GM12864 (cell line): ENCODE measurements at regions not wholly inside any gene's neighbourhood (a gene's known extent, or its start where the extent isn't known, plus 50 kb on each side); places are given as distances from the start of the nearest gene placed in this dataset.

ENCODE experiments used
- DNase-seq: peaks from one replicate; pipeline ENCODE4 v3.0.0-alpha.2; 2011; ENCODE audit warnings: low read depth
- H3K4me3 ChIP-seq: 2 replicates; pipeline ENCODE4 v1.5.1; 2011; ENCODE audit warnings: mild to moderate bottlenecking, low read depth, low read length, control low read depth
- CTCF ChIP-seq: IDR thresholded peaks from 2 replicates; pipeline ENCODE4 v1.5.1; 2011; ENCODE audit warnings: low read depth, mild to moderate bottlenecking, moderate library complexity, low read length, control low read depth, inconsistent platforms; ENCODE audit errors: missing control alignments

DNA sequence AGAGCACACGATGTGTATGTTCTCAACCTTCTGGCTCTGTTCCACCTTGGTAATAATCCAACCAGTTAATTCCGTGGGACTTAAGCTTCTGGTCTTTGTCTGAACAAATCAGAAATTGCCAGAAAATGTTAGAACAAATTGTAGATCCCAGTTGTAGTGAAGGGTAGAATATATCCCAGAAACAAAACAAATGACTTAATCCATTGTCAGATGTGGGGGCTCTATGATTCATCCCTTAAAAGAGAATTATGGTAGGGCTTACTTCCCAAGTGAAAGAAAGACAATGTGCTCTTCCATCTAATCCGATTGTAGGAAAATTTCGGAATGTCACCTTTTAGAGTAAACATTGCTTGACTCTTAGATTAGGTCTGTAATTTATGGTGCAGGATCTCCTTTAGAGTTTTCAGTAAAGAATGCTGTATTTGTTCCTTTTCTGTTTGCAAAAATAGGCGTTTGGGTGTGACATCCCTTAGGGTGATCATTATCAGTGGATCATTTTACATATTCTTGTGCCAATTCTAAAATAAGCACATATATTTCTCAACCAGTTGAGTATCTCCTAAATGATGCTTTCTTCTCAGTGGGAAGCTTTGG is 234.5 kb upstream of the ZNF217 start:
- H3K4me3 ChIP-seq = no peak overlapping the region
- DNase-seq = no peak
- no peak for TF ChIP-seq CTCF

- TF ChIP-seq CTCF = no peak
- no peak for DNase-seq
- H3K4me3 ChIP-seq = no peak overlapping the region
These were observed 233.9 kb upstream of the ZNF217 start for GRCh38 chr20:53827292-53828087.

DNA sequence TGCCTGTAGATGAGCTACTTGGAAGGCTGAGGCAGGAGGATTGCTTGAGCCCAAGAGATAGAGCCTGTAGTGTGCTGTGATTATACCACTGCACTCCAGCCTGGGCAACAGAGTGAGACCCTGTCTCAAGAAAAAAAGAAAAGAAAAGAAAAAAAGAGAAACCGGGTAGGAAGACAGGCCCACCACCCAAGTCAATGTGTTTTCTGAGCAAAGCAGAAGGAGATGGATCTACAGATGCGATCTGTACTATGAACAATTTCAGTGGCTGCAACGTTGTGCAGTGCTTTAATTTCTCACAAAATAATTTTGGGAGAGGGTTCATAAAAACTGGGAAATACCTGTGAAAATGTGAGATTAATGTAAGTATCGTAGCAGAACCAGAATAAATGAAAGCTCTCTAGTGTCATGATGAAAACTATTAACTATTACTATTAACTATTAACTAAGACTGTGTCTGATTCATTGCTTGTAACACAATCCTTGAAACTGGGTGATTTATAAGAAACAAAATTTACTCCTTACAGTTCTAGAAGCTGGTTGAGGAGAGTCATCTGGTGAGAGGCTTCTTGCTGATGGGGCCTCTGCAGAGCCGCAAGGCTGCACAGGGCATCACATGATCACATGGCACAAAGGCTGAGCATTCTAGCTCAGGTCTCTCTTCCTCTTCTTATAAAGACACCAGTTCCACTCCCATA is 233.1 kb upstream of the ZNF217 start:
- no peak for TF ChIP-seq CTCF
- no peak overlapping the region for H3K4me3 ChIP-seq
- no peak for DNase-seq

GRCh38 chr20:53826090-53826489 is 232.5 kb upstream of the ZNF217 start:
- H3K4me3 ChIP-seq = no peak overlapping the region
- no peak for TF ChIP-seq CTCF
- no peak for DNase-seq

GRCh38 chr20:53825282-53825681 is 231.6 kb upstream of the ZNF217 start:
- no peak for DNase-seq
- no peak for TF ChIP-seq CTCF
- H3K4me3 ChIP-seq = no peak overlapping the region

GRCh38 chr20:53824779-53825178 is 231.1 kb upstream of the ZNF217 start:
- no peak for DNase-seq
- TF ChIP-seq CTCF = no peak
- H3K4me3 ChIP-seq = no peak overlapping the region
